Keratinocyte (primary cell): ENCODE measurements at regions not wholly inside any gene's neighbourhood (a gene's known extent, or its start where the extent isn't known, plus 50 kb on each side); places are given as distances from the start of the nearest gene placed in this dataset.

Source experiments
- DNase-seq: peaks from one replicate; pipeline ENCODE4 v3.0.0-alpha.2; 2011; ENCODE audit warnings: low read depth, missing footprints, low spot score
- FAIRE-seq: peaks from 2 replicates; lab custom pipeline; 2011; peaks lifted over from hg19 to GRCh38; lab: Jason Lieb, UNC
- H2AFZ ChIP-seq: 2 replicates; pipeline ENCODE4 v1.6.0; 2012; ENCODE audit warnings: low read length, control low read depth, inconsistent platforms; ENCODE audit not compliant: control insufficient read depth
- H3K27ac ChIP-seq: 2 replicates; pipeline ENCODE4 v1.5.1; 2011; ENCODE audit warnings: low read length; ENCODE audit not compliant: control insufficient read depth, insufficient read depth
- H3K27me3 ChIP-seq: 3 replicates; pipeline ENCODE4 v1.6.0; 2011; ENCODE audit warnings: low read length; ENCODE audit not compliant: control insufficient read depth, insufficient read depth; ENCODE audit errors: extremely low read depth
- H3K36me3 ChIP-seq, 2 experiments: 2 replicates in 1 of 2; 3 replicates in 1 of 2; pipeline ENCODE4 v1.5.1; 2011; ENCODE audit warnings: low read length in 2 of 2, mild to moderate bottlenecking in 1 of 2; ENCODE audit not compliant: control insufficient read depth in 2 of 2, insufficient read depth in 2 of 2; ENCODE audit errors: extremely low read depth in 1 of 2
- H3K4me1 ChIP-seq: 3 replicates; pipeline ENCODE4 v1.5.1; 2011; ENCODE audit warnings: low read length; ENCODE audit not compliant: control insufficient read depth, insufficient read depth; ENCODE audit errors: extremely low read depth
- H3K4me2 ChIP-seq: 3 replicates; pipeline ENCODE4 v1.6.0; 2011; ENCODE audit warnings: low read depth, low read length; ENCODE audit not compliant: control insufficient read depth, insufficient read depth; ENCODE audit errors: extremely low read depth
- H3K4me3 ChIP-seq, 3 experiments: fragments of 200-600 bp in 1 of 3; sonication (generic) in 1 of 3; 2 replicates in 2 of 3; 3 replicates in 1 of 3; pipeline ENCODE4 v1.5.1; 2011 to 2016; ENCODE audit warnings: low read length in 3 of 3, mild to moderate bottlenecking in 3 of 3, control low read depth in 2 of 3, inconsistent platforms in 1 of 3, low read depth in 1 of 3, mixed read lengths in 1 of 3, mixed run types in 1 of 3, moderate library complexity in 1 of 3; ENCODE audit not compliant: control insufficient read depth in 2 of 3, insufficient read depth in 2 of 3; ENCODE audit errors: extremely low read depth in 1 of 3
- H3K79me2 ChIP-seq: 2 replicates; pipeline ENCODE4 v1.6.0; 2012; ENCODE audit warnings: low read length; ENCODE audit not compliant: control insufficient read depth, insufficient read depth
- H3K9ac ChIP-seq: 3 replicates; pipeline ENCODE4 v1.6.0; 2011; ENCODE audit warnings: low read length; ENCODE audit not compliant: control insufficient read depth, insufficient read depth; ENCODE audit errors: extremely low read depth
- H3K9me1 ChIP-seq: 3 replicates; pipeline ENCODE4 v1.6.0; 2011; ENCODE audit warnings: low read length; ENCODE audit not compliant: control insufficient read depth, insufficient read depth; ENCODE audit errors: extremely low read depth
- H3K9me3 ChIP-seq: 2 replicates; pipeline ENCODE4 v1.5.1; 2012; ENCODE audit warnings: low read depth, low read length; ENCODE audit not compliant: control insufficient read depth
- H4K20me1 ChIP-seq: 3 replicates; pipeline ENCODE4 v1.6.0; 2011; ENCODE audit warnings: low read length; ENCODE audit not compliant: control insufficient read depth, insufficient read depth; ENCODE audit errors: extremely low read depth
- EZH2 ChIP-seq: IDR thresholded peaks from one replicate; pipeline ENCODE4 v1.6.1; 2012; ENCODE audit warnings: inconsistent platforms, mild to moderate bottlenecking, low read length, moderate library complexity
- dilution Hi-C: fragments of 300-500 bp; cut with MboI; formaldehyde crosslinking; loops from one replicate; pipeline ENCODE4 v1.7.0; 2020; ENCODE audit warnings: low sequenced_read_pairs; ENCODE audit not compliant: extremely low pct_ligation_motif_present
- TF ChIP-seq, protein P1 (sequence below), 3 experiments: IDR thresholded peaks in 1 of 3; conservative IDR thresholded peaks in 1 of 3; optimal IDR thresholded peaks in 1 of 3; 2 replicates in 2 of 3; 3 replicates in 1 of 3; pipeline versions ENCODE3 to v1.5.1; 2011; ENCODE audit warnings: low read length in 3 of 3, mild to moderate bottlenecking in 3 of 3, moderate library complexity in 2 of 3, control low read depth in 1 of 3, inconsistent platforms in 1 of 3; ENCODE audit not compliant: insufficient read depth in 2 of 3; ENCODE audit errors: extremely low read depth in 1 of 3

DNA sequence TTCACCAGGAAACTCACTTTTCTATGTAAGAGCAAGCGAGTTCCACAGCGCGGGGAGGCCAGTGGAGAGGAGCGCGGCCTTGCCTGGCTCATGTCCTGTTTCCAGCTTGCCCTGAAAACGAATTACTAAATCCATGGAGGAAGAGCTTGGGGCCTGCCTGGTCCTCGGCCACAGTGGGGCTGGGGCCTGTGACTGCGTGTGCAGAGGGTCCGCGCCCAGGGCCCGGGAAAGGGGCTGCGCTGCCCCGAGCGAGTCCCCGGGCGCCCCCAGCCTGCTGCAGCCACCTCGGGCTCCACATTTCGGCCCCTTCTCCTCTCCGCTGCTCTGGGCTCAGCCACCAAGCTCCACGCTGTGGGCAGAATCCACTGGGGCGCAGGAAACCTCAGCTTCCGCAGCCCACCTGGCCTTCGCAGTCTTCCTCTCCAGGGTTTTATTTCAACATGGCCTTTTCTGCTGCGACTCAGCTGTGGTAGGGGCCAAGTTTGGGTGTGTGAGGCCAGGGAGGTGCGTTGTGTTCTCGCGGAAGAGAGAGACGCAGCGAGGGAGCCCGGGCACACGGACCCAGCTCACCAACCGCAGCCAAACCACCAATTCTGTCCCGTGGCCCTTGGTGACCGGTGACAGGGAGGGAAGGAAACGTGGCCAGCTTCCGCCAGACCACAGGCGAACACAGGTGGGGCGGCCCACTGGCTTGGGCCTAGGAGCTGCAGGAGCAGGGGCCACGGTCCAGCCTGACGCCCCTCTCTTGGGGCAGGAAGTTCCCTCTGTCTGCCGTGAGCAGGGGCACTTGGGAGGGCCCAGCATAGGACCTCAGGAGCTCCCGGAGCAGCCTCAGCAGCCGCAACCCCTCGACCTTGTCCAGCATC, 211.4 kb downstream of the ERMARD start:
- dilution Hi-C loops, result no loop called here
- DNase-seq (no peak), FAIRE-seq (no peak)
- Histone ChIP-seq H3K9me3 (no peaks in the 10 kb centered on the region), H4K20me1 (no peaks in the 10 kb centered on the region), H3K79me2 (no peaks in the 10 kb centered on the region), H3K36me3 (no peaks in the 10 kb centered on the region), H3K4me1 (peaks cover 12% of the 10 kb centered on the region), H3K27me3 (no peaks in the 10 kb centered on the region), H3K9me1 (no peaks in the 10 kb centered on the region), H3K4me2 (no peak overlapping the region), H2AFZ (no peak overlapping the region), H3K27ac (no peak overlapping the region), H3K9ac (no peak overlapping the region), H3K4me3 (no peak overlapping the region)
- no peak for TF ChIP-seq EZH2
- TF ChIP-seq, protein P1, sequence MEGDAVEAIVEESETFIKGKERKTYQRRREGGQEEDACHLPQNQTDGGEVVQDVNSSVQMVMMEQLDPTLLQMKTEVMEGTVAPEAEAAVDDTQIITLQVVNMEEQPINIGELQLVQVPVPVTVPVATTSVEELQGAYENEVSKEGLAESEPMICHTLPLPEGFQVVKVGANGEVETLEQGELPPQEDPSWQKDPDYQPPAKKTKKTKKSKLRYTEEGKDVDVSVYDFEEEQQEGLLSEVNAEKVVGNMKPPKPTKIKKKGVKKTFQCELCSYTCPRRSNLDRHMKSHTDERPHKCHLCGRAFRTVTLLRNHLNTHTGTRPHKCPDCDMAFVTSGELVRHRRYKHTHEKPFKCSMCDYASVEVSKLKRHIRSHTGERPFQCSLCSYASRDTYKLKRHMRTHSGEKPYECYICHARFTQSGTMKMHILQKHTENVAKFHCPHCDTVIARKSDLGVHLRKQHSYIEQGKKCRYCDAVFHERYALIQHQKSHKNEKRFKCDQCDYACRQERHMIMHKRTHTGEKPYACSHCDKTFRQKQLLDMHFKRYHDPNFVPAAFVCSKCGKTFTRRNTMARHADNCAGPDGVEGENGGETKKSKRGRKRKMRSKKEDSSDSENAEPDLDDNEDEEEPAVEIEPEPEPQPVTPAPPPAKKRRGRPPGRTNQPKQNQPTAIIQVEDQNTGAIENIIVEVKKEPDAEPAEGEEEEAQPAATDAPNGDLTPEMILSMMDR (optimal IDR thresholded peaks at IDR 0.05 in 1 of 3, IDR thresholded peaks at IDR 0.05 in 1 of 3, conservative IDR thresholded peaks at IDR 0.05 in 1 of 3; ENCODE audit: extremely low read depth in 1 of 3, insufficient read depth in 2 of 3, low read length in 3 of 3), result no peak

DNA sequence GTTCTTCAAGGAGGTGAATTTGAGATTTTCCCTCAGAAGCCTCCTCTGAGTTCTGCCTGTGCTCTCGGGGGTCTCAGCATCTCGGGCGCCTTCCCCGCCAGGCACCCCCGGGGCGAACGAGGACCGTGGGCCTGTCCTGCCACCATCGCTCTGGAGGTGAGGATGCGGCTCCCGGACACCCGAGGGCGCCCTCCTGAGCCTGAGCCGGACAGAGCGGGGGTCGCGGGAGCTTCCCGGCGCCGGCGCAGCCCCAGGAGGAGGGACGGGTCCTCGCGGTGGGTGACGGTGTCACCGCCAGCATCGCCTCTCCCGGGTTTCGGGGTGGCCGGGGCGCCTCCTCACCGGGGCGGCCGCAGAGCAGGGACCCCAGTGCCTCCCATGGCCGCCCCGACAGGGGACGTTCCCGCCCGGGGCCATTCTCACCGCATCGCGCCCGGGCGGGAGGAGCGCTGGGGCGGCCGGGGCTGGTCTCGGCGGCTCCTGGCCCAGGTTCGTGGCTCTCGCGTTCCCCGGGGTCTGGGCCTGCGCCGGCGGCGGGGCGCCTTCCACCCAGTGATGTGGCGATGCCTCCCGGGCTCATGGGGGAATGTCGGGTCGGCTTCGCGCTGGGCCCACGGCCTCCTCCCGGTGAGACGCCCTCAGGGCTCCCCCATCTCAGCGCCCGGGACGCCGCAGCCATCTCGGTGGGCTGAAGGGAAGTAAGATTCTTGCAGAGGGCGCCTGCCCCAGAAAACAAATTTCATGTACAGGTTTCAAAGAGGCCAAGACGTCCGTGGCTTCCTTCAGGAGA, 210.5 kb downstream of the ERMARD start:
- Histone ChIP-seq H3K79me2 (no peaks in the 10 kb centered on the region), H3K4me3 (no peak overlapping the region), H3K9me1 (no peaks in the 10 kb centered on the region), H4K20me1 (no peaks in the 10 kb centered on the region), H3K4me1 (peaks cover 12% of the 10 kb centered on the region), H3K9ac (no peak overlapping the region), H3K27me3 (no peaks in the 10 kb centered on the region), H2AFZ (no peak overlapping the region), H3K36me3 (no peaks in the 10 kb centered on the region), H3K4me2 (no peak overlapping the region), H3K27ac (no peak overlapping the region), H3K9me3 (no peaks in the 10 kb centered on the region)
- FAIRE-seq, result no peak
- TF ChIP-seq EZH2, result no peak
- TF ChIP-seq, protein P1 (optimal IDR thresholded peaks at IDR 0.05 in 1 of 3, IDR thresholded peaks at IDR 0.05 in 1 of 3, conservative IDR thresholded peaks at IDR 0.05 in 1 of 3; ENCODE audit: extremely low read depth in 1 of 3, insufficient read depth in 2 of 3, low read length in 3 of 3), result no peak
- dilution Hi-C loops, result no loop called here
- no peak for DNase-seq
